NB4 (cell line): ENCODE measurements at regions not wholly inside any gene's neighbourhood (a gene's known extent, or its start where the extent isn't known, plus 50 kb on each side); places are given as distances from the start of the nearest gene placed in this dataset.

Experiments
- CTCF ChIP-seq: IDR thresholded peaks from one replicate; pipeline ENCODE4 v1.5.1; 2012; ENCODE audit warnings: low read depth, low read length
- MAX ChIP-seq: IDR thresholded peaks from 2 replicates; pipeline ENCODE4 v1.6.1; 2011; ENCODE audit warnings: low read depth, low read length
- POLR2A ChIP-seq: IDR thresholded peaks from 2 replicates; pipeline ENCODE4 v1.6.1; 2011; ENCODE audit warnings: mild to moderate bottlenecking; ENCODE audit not compliant: insufficient read length; ENCODE audit errors: extremely low read depth

GRCh38 chrX:8033175-8033574 is 106.0 kb upstream of the PNPLA4 start:
- TF ChIP-seq POLR2A (no peak), MAX (no peak), CTCF (no peak)
